B cell (primary cell): ENCODE measurements at regions not wholly inside any gene's neighbourhood (a gene's known extent, or its start where the extent isn't known, plus 50 kb on each side); places are given as distances from the start of the nearest gene placed in this dataset.

Source experiments
- ATAC-seq: fragments of 200-7000 bp; cut with Tn5 transposase; one replicate; pipeline ENCODE4 v1.10.0; 2021; ENCODE audit warnings: low read depth, mild to moderate bottlenecking, moderate number of reproducible peaks, moderate library complexity
- CTCF ChIA-PET: fragments of 350-600 bp; sonication (Branson Sonifier 250); formaldehyde crosslinking; loops from one replicate; lab custom pipeline; 2021; ENCODE audit warnings: antibody characterized with exemption, inconsistent platforms; lab: Charles Lee
- POLR2A ChIA-PET: fragments of 350-600 bp; sonication (Branson Sonifier 250); formaldehyde crosslinking; loops from one replicate; lab custom pipeline; 2021; ENCODE audit warnings: antibody characterized with exemption; lab: Charles Lee
- DNase-seq: peaks from one replicate; pipeline ENCODE4 v3.0.0; 2013
- H2AFZ ChIP-seq: 2 replicates; pipeline ENCODE4 v1.6.1; 2012; ENCODE audit warnings: mild to moderate bottlenecking, low read depth, low read length; ENCODE audit not compliant: insufficient read depth, poor library complexity, severe bottlenecking
- H3K27ac ChIP-seq, 2 donors: 1 replicate in 1 of 2; 2 replicates in 1 of 2; pipeline ENCODE4 v1.5.1; 2012 to 2013; ENCODE audit warnings: low read length in 2 of 2, mild to moderate bottlenecking in 2 of 2, moderate library complexity in 1 of 2
- H3K27me3 ChIP-seq, 4 experiments: fragments of 200-600 bp in 1 of 4; sonication (generic) in 1 of 4; replicated peaks in 1 of 4; 1 replicate in 2 of 4; 2 replicates in 2 of 4; pipeline versions ENCODE4 v1.6.1 to v1.7.0; 2013 to 2016; ENCODE audit warnings: low read length in 3 of 4, mild to moderate bottlenecking in 2 of 4, mixed read lengths in 1 of 4, moderate library complexity in 1 of 4; ENCODE audit not compliant: insufficient read depth in 4 of 4, control insufficient read depth in 3 of 4; ENCODE audit errors: control extremely low read depth in 1 of 4
- H3K36me3 ChIP-seq, 2 experiments: replicated peaks in 1 of 2; 1 replicate in 1 of 2; 2 replicates in 1 of 2; pipeline versions ENCODE4 v1.6.1 to v1.7.1; 2013; ENCODE audit warnings: low read length in 1 of 2; ENCODE audit not compliant: insufficient read depth in 2 of 2, control insufficient read depth in 1 of 2; ENCODE audit errors: control extremely low read depth in 1 of 2, extremely low read depth in 1 of 2
- H3K4me1 ChIP-seq, 2 donors: fragments of 200-600 bp in 1 of 2; sonication (generic) in 1 of 2; 1 replicate in 1 of 2; 2 replicates in 1 of 2; pipeline versions ENCODE4 v1.5.1 to v1.6.1; 2013 to 2017; ENCODE audit warnings: low read length in 2 of 2; ENCODE audit not compliant: control insufficient read depth in 2 of 2, insufficient read depth in 2 of 2
- H3K4me2 ChIP-seq: replicated peaks from 2 replicates; pipeline ENCODE3; 2012; ENCODE audit warnings: mild to moderate bottlenecking, low read depth, low read length; ENCODE audit not compliant: poor library complexity, severe bottlenecking
- H3K4me3 ChIP-seq, 5 experiments: fragments of 200-600 bp in 1 of 5; sonication (generic) in 1 of 5; 1 replicate in 3 of 5; 2 replicates in 2 of 5; pipeline versions ENCODE4 v1.5.1 to v1.7.0; 2011 to 2016; ENCODE audit warnings: low read length in 4 of 5, mild to moderate bottlenecking in 4 of 5, low read depth in 2 of 5, control low read depth in 1 of 5, moderate library complexity in 1 of 5; ENCODE audit not compliant: insufficient read depth in 1 of 5; ENCODE audit errors: control extremely low read depth in 1 of 5, extremely low read depth in 1 of 5
- H3K79me2 ChIP-seq: fragments of 200-600 bp; sonication (generic); one replicate; pipeline ENCODE4 v1.6.0; 2016; ENCODE audit warnings: low read length; ENCODE audit not compliant: control insufficient read depth, insufficient read depth
- H3K9ac ChIP-seq: fragments of 200-600 bp; sonication (generic); 2 replicates; pipeline ENCODE4 v1.6.1; 2017; ENCODE audit warnings: mild to moderate bottlenecking, low read length, moderate library complexity
- H3K9me3 ChIP-seq, 3 donors: one replicate each; pipeline versions ENCODE4 v1.6.1 to v1.7.1; 2013; ENCODE audit warnings: low read length in 2 of 3; ENCODE audit not compliant: control insufficient read depth in 2 of 3, insufficient read depth in 1 of 3; ENCODE audit errors: control extremely low read depth in 1 of 3
- H4K20me1 ChIP-seq: 2 replicates; pipeline ENCODE4 v1.6.0; 2012; ENCODE audit warnings: mild to moderate bottlenecking, low read length; ENCODE audit not compliant: insufficient read depth, control insufficient read depth, poor library complexity, severe bottlenecking
- H3K27ac Mint-ChIP-seq: one replicate; pipeline ENCODE4 v1.8.0; 2021; ENCODE audit warnings: mixed read lengths
- H3K27me3 Mint-ChIP-seq: one replicate; pipeline ENCODE4 v1.8.0; 2021; ENCODE audit warnings: mixed read lengths
- H3K4me1 Mint-ChIP-seq: one replicate; pipeline ENCODE4 v1.8.0; 2021; ENCODE audit warnings: mixed read lengths
- H3K4me3 Mint-ChIP-seq: one replicate; pipeline ENCODE4 v1.8.0; 2021; ENCODE audit warnings: mixed read lengths
- H3K9me3 Mint-ChIP-seq: one replicate; pipeline ENCODE4 v1.8.0; 2022; ENCODE audit warnings: mixed read lengths; ENCODE audit not compliant: insufficient read depth
- EZH2 ChIP-seq: IDR thresholded peaks from 2 replicates; pipeline ENCODE4 v1.6.1; 2012; ENCODE audit warnings: borderline replicate concordance, low read depth, mild to moderate bottlenecking, moderate library complexity, low read length; ENCODE audit not compliant: insufficient read depth, poor library complexity, severe bottlenecking
- WGBS: methylation state at CpG from one replicate; pipeline ENCODE4 v1.1.5; 2013; ENCODE audit warnings: missing lambda C conversion rate; ENCODE audit not compliant: insufficient coverage; 5-methylcytosine and 5-hydroxymethylcytosine counted together
- intact Hi-C: fragments of 100-400 bp; cut with micrococcal nuclease; formaldehyde crosslinking; loops from one replicate; pipeline ENCODE4 v1.10.0; 2022
- TF ChIP-seq, protein P1 (sequence below): fragments of 200-600 bp; IDR thresholded peaks from one replicate; pipeline ENCODE4 v1.8.0; 2022; ENCODE audit warnings: antibody characterized with exemption, mild to moderate bottlenecking

DNA sequence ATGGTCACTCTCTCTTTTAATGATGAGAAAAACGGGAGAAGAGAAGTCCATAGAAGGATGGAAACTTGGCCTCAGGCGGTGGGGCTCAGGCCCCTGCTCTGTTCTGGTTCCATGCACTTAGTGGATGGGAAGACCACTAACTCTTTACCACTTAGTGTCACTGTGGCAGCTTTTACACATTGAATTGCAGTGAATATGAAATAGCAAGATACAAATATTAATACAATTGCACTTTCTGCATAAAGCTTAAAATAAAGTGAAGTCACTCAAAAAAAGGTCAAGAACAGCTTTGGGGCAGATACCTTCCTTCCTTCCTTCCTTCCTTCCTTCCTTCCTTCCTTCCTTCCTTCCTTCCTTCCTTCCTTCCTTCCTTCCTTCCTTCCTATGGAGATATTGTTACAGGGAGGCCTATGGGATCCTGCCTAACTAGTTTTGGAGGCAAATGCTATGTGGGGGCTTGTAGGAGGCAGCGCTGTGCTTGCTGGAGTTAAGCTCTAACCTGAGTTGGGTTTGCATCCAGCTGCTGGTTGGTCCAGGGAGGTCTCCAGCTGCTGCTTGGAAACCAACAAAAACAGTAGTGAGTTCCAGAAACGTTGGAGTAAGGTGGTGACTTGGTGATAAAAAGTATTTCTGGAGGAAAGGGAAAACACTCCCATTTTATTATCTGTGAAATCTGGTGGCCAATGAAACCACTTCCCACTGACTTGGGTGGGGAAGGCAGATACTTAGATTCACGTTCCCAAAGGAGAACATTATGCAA is 62.3 kb upstream of the NKX2-2 start:
- no peaks in the 10 kb centered on the region for H3K4me1 ChIP-seq
- no peaks in the 10 kb centered on the region for H3K36me3 ChIP-seq
- TF ChIP-seq, protein P1, sequence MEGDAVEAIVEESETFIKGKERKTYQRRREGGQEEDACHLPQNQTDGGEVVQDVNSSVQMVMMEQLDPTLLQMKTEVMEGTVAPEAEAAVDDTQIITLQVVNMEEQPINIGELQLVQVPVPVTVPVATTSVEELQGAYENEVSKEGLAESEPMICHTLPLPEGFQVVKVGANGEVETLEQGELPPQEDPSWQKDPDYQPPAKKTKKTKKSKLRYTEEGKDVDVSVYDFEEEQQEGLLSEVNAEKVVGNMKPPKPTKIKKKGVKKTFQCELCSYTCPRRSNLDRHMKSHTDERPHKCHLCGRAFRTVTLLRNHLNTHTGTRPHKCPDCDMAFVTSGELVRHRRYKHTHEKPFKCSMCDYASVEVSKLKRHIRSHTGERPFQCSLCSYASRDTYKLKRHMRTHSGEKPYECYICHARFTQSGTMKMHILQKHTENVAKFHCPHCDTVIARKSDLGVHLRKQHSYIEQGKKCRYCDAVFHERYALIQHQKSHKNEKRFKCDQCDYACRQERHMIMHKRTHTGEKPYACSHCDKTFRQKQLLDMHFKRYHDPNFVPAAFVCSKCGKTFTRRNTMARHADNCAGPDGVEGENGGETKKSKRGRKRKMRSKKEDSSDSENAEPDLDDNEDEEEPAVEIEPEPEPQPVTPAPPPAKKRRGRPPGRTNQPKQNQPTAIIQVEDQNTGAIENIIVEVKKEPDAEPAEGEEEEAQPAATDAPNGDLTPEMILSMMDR = no peak
- TF ChIP-seq EZH2 = no peak
- no peak overlapping the region for H3K9ac ChIP-seq
- Mint-ChIP-seq H3K27me3 (peaks cover 19% of the 10 kb centered on the region), H3K4me1 (no peaks in the 10 kb centered on the region), H3K27ac (no peak overlapping the region), H3K4me3 (no peak overlapping the region), H3K9me3 (no peaks in the 10 kb centered on the region)
- H3K4me2 ChIP-seq = no peak overlapping the region
- ATAC-seq = no peak
- POLR2A ChIA-PET = no interaction called here
- H3K27me3 ChIP-seq = peaks cover 0 to 11% (median 0%) of the 10 kb centered on the region in 4 experiments
- no peak overlapping the region for H3K27ac ChIP-seq
- no peak overlapping the region for H2AFZ ChIP-seq
- WGBS = 82% methylated on average over 1 of the region's 5 CpGs
- H3K79me2 ChIP-seq = no peaks in the 10 kb centered on the region
- no peak overlapping the region for H3K4me3 ChIP-seq
- no peaks in the 10 kb centered on the region for H3K9me3 ChIP-seq
- no peak for DNase-seq
- no peaks in the 10 kb centered on the region for H4K20me1 ChIP-seq
- CTCF ChIA-PET = interaction anchor here (1.0 kb wide), 1 partner anchor 716 kb away, joined by 3 read pairs; no protein-coding TSS in a partner anchor
- intact Hi-C loops = no loop called here

DNA sequence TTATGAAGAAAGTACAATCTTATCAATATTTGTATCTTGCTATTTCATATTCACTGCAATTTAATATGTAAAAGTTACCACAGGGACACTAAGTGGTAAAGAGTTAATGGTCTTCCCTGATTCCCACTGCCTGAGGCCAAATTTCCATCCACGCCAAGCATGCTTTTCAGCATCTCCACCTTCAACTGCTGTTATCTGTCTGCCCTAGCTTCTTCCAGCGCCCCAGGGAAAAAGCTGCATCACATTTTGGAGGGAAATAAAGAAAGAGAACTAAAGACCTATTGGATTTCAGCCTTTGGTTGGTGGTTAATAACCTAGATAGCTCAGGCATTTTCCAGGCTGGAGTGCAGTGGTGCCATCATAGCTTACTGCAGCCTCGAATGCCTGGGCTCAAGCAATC is 61.3 kb upstream of the NKX2-2 start:
- TF ChIP-seq EZH2 = no peak
- TF ChIP-seq, protein P1 = no peak
- H3K4me3 ChIP-seq = no peak overlapping the region
- no peaks in the 10 kb centered on the region for H3K9me3 ChIP-seq
- H2AFZ ChIP-seq = no peak overlapping the region
- no peaks in the 10 kb centered on the region for H3K4me1 ChIP-seq
- H3K27ac ChIP-seq = no peak overlapping the region
- no peak for ATAC-seq
- no peaks in the 10 kb centered on the region for H3K36me3 ChIP-seq
- no peak for DNase-seq
- CTCF ChIA-PET = interaction anchor here (0.6 to 1.5 kb wide), 3 partner anchors 12 to 736 kb away, joined by 3 to 4 read pairs (median 3); no protein-coding TSS in a partner anchor
- H3K79me2 ChIP-seq = no peaks in the 10 kb centered on the region
- H3K27me3 Mint-ChIP-seq = peaks cover 13% of the 10 kb centered on the region
- H3K27ac Mint-ChIP-seq = no peak overlapping the region
- POLR2A ChIA-PET = no interaction called here
- H3K27me3 ChIP-seq = peaks cover 0 to 13% (median 2%) of the 10 kb centered on the region in 4 experiments
- no peak overlapping the region for H3K9ac ChIP-seq
- no peaks in the 10 kb centered on the region for H4K20me1 ChIP-seq
- H3K9me3 Mint-ChIP-seq = no peaks in the 10 kb centered on the region
- intact Hi-C loops = no loop called here
- WGBS = no CpG with 5 or more reads among the region's 3 CpGs
- H3K4me3 Mint-ChIP-seq = no peak overlapping the region
- H3K4me2 ChIP-seq = no peak overlapping the region
- no peaks in the 10 kb centered on the region for H3K4me1 Mint-ChIP-seq
